ENCODE measurements at regions not wholly inside any gene's neighbourhood (a gene's known extent, or its start where the extent isn't known, plus 50 kb on each side); places are given as distances from the start of the nearest gene placed in this dataset.

DNA sequence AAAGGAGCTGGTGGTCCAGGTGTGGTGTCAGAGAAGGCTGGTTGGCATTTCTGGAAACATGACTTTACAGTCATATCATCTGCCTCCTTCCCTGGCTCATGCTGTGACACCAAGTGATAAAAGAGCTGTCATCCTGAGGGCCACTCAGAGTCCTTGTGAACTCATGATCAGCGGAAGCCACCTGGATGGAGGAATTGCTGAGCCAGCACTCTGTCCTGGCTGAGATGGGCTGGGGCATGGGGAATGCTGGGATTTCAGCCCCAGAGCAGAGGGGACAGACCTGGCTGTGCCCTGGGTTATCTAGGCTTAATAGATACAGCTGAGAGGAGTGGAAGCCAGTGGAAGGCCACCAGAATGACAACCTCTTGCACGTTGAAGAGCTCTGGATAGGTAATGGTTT, 214.3 kb downstream of the DHX35 start:
- TF ChIP-seq, protein P1, sequence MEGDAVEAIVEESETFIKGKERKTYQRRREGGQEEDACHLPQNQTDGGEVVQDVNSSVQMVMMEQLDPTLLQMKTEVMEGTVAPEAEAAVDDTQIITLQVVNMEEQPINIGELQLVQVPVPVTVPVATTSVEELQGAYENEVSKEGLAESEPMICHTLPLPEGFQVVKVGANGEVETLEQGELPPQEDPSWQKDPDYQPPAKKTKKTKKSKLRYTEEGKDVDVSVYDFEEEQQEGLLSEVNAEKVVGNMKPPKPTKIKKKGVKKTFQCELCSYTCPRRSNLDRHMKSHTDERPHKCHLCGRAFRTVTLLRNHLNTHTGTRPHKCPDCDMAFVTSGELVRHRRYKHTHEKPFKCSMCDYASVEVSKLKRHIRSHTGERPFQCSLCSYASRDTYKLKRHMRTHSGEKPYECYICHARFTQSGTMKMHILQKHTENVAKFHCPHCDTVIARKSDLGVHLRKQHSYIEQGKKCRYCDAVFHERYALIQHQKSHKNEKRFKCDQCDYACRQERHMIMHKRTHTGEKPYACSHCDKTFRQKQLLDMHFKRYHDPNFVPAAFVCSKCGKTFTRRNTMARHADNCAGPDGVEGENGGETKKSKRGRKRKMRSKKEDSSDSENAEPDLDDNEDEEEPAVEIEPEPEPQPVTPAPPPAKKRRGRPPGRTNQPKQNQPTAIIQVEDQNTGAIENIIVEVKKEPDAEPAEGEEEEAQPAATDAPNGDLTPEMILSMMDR (IDR thresholded peaks at IDR 0.05; ENCODE audit: low read length): no peak
- TF ChIP-seq EZH2 (IDR thresholded peaks at IDR 0.05; ENCODE audit: borderline replicate concordance, low read length): no peak
